ENCODE measurements at regions not wholly inside any gene's neighbourhood (a gene's known extent, or its start where the extent isn't known, plus 50 kb on each side); places are given as distances from the start of the nearest gene placed in this dataset.

DNA sequence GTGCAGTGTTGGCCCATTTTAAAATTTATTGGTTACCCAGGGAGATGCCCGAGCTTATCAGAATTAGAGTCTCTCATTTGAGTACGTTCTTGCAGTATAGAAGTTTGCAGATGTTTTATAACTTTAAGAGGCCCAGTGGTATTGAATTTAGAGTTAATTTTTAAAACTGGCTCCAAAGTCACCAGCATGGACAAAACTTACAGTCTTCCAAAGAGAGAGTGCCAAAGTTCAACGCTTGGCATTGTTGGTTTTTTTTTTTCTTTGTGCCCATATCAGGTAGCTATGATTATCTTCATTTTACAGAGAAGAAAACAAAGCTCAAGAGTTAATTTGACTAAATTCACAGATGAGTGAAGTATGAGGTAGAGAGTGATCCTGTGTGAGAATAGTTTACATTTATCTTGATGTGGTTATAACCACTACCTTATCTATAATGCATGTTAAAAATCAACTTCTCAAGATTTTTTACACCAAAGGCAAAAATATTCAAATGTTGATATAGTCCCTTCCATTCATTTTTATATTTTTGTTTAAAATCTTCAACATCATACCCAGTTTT is 273.7 kb upstream of the DMRT1 start:
- Histone ChIP-seq H4K91ac (replicated peaks; ENCODE audit: insufficient read length, low read length) (no peak overlapping the region), H3K36me3 (ENCODE audit: control insufficient read depth in 2 of 4, insufficient read depth in 4 of 4, low read length in 3 of 4) (peaks cover 0 to 4% (median 0%) of the 10 kb centered on the region in 4 experiments; a peak in 3 of 8 replicates), H3K56ac (replicated peaks; ENCODE audit: insufficient read length, low read depth, low read length) (no peak overlapping the region), H2BK120ac (replicated peaks; ENCODE audit: low read depth, low read length) (no peak overlapping the region), H3K27ac (ENCODE audit: low read depth, low read length) (no peak overlapping the region), H3K79me2 (ENCODE audit: control insufficient read depth in 1 of 2, insufficient read depth in 2 of 2, low read length in 2 of 2) (peaks cover 0 to 38% of the 10 kb centered on the region in 2 experiments; a peak in 3 of 4 replicates), H3K18ac (ENCODE audit: extremely low read depth, low read length) (no peak overlapping the region), H3K23me2 (ENCODE audit: low read depth, low read length) (no peaks in the 10 kb centered on the region), H3K79me1 (ENCODE audit: low read depth, low read length) (no peaks in the 10 kb centered on the region; the same call in 1 of the 2 replicates), H3K9me3 (ENCODE audit: insufficient read depth in 2 of 2, low read depth in 1 of 2, low read length in 1 of 2) (0 out of 4 replicates have a peak, but pooled peaks cover 0 to 5% of the 10 kb centered on the region in 2 experiments), H2BK15ac (ENCODE audit: low read length) (no peak overlapping the region), H3K14ac (ENCODE audit: insufficient read length) (no peak overlapping the region), H3K4me2 (ENCODE audit: insufficient read depth in 1 of 2, low read depth in 2 of 2, low read length in 2 of 2) (no peak overlapping the region), H4K8ac (ENCODE audit: extremely low read depth, insufficient read depth, low read length) (no peak overlapping the region), H2BK12ac (ENCODE audit: low read depth, low read length) (no peak overlapping the region), H2BK20ac (ENCODE audit: low read length) (no peak overlapping the region), H2AK5ac (ENCODE audit: low read depth, low read length) (no peak overlapping the region), H3K4me1 (replicated peaks in 1 of 4; ENCODE audit: control insufficient read depth in 3 of 4, insufficient read depth in 4 of 4, low read length in 3 of 4) (0 out of 7 replicates have a peak, but pooled peaks cover 0 to 2% (median 0%) of the 10 kb centered on the region in 4 experiments), H2AFZ (ENCODE audit: low read length) (no peak overlapping the region), H4K5ac (ENCODE audit: insufficient read length, low read depth, low read length) (no peak overlapping the region), H3K23ac (ENCODE audit: insufficient read length) (no peak overlapping the region), H3K27me3 (replicated peaks in 1 of 4; ENCODE audit: control insufficient read depth in 3 of 4, extremely low read depth in 1 of 4, insufficient read depth in 3 of 4, low read length in 3 of 4) (no peaks in the 10 kb centered on the region), H4K20me1 (replicated peaks in 1 of 2; ENCODE audit: control insufficient read depth in 1 of 2, insufficient read depth in 2 of 2, low read length in 2 of 2) (peaks cover 0 to 1% of the 10 kb centered on the region in 2 experiments), H2BK5ac (ENCODE audit: low read depth, low read length) (no peak overlapping the region), H3K4ac (replicated peaks; ENCODE audit: insufficient read length, low read depth, low read length) (no peak overlapping the region), H3K4me3 (ENCODE audit: extremely low read depth in 1 of 4, insufficient read depth in 2 of 4, low read depth in 3 of 4, low read length in 4 of 4) (no peak overlapping the region), H3K9ac (replicated peaks in 1 of 4; ENCODE audit: extremely low read depth in 1 of 4, low read depth in 3 of 4, low read length in 3 of 4) (no peak overlapping the region)
- FAIRE-seq = no peak
- ChIA-PET POLR2A (ENCODE audit: partially characterized antibody) (interaction anchor here (1.2 kb wide), 1 partner anchor 9 kb away, joined by 3 read pairs; no protein-coding TSS in a partner anchor), CTCF (ENCODE audit: partially characterized antibody) (no interaction called here)
- DNase-seq (ENCODE audit: low read depth in 1 of 2, low spot score in 2 of 2) = no peak
- 92% methylated on average over 3 of the region's 3 CpGs; no CpG with 5 or more reads in 1 of the 2 experiments for WGBS, 2 experiments (ENCODE audit: extremely low coverage in 1 of 2, insufficient coverage in 1 of 2, insufficient read length in 1 of 2, insufficient replicate concordance in 2 of 2, low coverage in 1 of 2, low lambda C conversion rate in 2 of 2, missing lambda C conversion rate in 1 of 2)
- TF ChIP-seq EP300 (IDR thresholded peaks at IDR 0.05; ENCODE audit: borderline replicate concordance in 1 of 2, low read depth in 2 of 2, low read length in 2 of 2) (no peak), TAF1 (IDR thresholded peaks at IDR 0.05; ENCODE audit: low read depth, low read length) (no peak), HDAC6 (IDR thresholded peaks at IDR 0.05; ENCODE audit: low read depth, low read length) (no peak), TBP (IDR thresholded peaks at IDR 0.05; ENCODE audit: low read depth, low read length) (no peak), JUN (IDR thresholded peaks at IDR 0.05; ENCODE audit: low read depth, low read length) (no peak)
- TF ChIP-seq, protein P1, sequence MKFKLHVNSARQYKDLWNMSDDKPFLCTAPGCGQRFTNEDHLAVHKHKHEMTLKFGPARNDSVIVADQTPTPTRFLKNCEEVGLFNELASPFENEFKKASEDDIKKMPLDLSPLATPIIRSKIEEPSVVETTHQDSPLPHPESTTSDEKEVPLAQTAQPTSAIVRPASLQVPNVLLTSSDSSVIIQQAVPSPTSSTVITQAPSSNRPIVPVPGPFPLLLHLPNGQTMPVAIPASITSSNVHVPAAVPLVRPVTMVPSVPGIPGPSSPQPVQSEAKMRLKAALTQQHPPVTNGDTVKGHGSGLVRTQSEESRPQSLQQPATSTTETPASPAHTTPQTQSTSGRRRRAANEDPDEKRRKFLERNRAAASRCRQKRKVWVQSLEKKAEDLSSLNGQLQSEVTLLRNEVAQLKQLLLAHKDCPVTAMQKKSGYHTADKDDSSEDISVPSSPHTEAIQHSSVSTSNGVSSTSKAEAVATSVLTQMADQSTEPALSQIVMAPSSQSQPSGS (IDR thresholded peaks at IDR 0.05; ENCODE audit: low read length) = no peak
- TF ChIP-seq, protein P2, sequence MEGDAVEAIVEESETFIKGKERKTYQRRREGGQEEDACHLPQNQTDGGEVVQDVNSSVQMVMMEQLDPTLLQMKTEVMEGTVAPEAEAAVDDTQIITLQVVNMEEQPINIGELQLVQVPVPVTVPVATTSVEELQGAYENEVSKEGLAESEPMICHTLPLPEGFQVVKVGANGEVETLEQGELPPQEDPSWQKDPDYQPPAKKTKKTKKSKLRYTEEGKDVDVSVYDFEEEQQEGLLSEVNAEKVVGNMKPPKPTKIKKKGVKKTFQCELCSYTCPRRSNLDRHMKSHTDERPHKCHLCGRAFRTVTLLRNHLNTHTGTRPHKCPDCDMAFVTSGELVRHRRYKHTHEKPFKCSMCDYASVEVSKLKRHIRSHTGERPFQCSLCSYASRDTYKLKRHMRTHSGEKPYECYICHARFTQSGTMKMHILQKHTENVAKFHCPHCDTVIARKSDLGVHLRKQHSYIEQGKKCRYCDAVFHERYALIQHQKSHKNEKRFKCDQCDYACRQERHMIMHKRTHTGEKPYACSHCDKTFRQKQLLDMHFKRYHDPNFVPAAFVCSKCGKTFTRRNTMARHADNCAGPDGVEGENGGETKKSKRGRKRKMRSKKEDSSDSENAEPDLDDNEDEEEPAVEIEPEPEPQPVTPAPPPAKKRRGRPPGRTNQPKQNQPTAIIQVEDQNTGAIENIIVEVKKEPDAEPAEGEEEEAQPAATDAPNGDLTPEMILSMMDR (IDR thresholded peaks at IDR 0.05; ENCODE audit: control extremely low read depth in 1 of 3, insufficient read depth in 1 of 3, low read depth in 1 of 3, low read length in 3 of 3) = no peak

All from H1 (cell line).